ENCODE measurements at regions not wholly inside any gene's neighbourhood (a gene's known extent, or its start where the extent isn't known, plus 50 kb on each side); places are given as distances from the start of the nearest gene placed in this dataset.

DNA sequence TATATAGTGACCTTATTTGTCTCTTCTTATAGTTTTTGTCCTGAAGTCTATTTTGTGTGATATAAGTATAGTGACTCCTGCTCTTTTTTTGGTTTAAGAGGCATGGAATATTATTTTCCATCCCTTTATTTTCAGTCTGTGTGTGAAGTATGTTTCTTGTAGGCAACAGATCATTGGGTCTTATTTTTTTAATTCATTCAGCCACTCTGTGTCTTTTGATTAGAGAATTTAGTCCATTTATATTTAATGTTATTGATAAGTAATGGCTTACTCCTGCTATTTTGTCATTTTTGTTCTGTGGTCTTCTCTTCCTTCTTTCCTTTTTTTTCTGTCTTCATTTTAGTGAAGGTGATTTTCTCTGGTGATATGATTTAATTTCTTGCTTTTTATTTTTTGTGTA lies 51.4 kb upstream of the TOP1 start:
- intact Hi-C loops (cut with DNase I), result no loop called here
- TF ChIP-seq, protein P1, sequence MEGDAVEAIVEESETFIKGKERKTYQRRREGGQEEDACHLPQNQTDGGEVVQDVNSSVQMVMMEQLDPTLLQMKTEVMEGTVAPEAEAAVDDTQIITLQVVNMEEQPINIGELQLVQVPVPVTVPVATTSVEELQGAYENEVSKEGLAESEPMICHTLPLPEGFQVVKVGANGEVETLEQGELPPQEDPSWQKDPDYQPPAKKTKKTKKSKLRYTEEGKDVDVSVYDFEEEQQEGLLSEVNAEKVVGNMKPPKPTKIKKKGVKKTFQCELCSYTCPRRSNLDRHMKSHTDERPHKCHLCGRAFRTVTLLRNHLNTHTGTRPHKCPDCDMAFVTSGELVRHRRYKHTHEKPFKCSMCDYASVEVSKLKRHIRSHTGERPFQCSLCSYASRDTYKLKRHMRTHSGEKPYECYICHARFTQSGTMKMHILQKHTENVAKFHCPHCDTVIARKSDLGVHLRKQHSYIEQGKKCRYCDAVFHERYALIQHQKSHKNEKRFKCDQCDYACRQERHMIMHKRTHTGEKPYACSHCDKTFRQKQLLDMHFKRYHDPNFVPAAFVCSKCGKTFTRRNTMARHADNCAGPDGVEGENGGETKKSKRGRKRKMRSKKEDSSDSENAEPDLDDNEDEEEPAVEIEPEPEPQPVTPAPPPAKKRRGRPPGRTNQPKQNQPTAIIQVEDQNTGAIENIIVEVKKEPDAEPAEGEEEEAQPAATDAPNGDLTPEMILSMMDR (IDR thresholded peaks at IDR 0.05), result no peak
- no peaks in the 10 kb centered on the region for H3K36me3 ChIP-seq (ENCODE audit: insufficient read depth in 1 of 2, low read depth in 1 of 2)
- peaks cover 21% of the 10 kb centered on the region for H3K9me3 ChIP-seq
- ATAC-seq (no peak), DNase-seq (no peak)
- no peaks in the 10 kb centered on the region for H3K4me1 ChIP-seq
- no peak overlapping the region for H3K4me3 ChIP-seq
- H3K27me3 ChIP-seq (ENCODE audit: insufficient read depth in 3 of 3, low read length in 2 of 3), result no peaks in the 10 kb centered on the region
- no peak overlapping the region for H3K27ac ChIP-seq

DNA sequence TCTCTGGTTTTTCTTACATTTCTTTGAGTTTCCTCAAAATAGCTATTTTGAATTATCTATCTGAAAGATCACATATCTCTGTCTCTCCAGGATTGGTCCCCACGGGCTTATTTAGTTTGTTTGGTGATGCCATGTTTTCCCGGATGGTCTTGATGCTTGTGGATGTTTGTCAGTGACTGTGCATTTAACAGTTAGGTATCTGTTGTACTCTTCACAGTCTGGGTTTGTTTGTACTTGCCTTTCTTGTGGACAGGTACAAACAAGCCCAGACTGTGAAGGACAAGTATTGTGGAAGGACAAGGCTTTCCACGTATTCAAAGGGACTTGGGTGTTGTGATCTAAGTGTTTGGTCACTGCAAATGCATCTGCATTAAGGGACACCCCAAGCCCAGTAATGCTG lies 49.9 kb upstream of the TOP1 start:
- TF ChIP-seq, protein P1 (IDR thresholded peaks at IDR 0.05), result no peak
- ATAC-seq, result no peak
- Histone ChIP-seq H3K9me3 (peaks cover 21% of the 10 kb centered on the region), H3K4me1 (no peaks in the 10 kb centered on the region), H3K27me3 (ENCODE audit: insufficient read depth in 3 of 3, low read length in 2 of 3) (no peaks in the 10 kb centered on the region), H3K36me3 (ENCODE audit: insufficient read depth in 1 of 2, low read depth in 1 of 2) (no peaks in the 10 kb centered on the region), H3K27ac (no peak overlapping the region), H3K4me3 (no peak overlapping the region)
- intact Hi-C loops (cut with DNase I), result no loop called here
- 88 to 94% (median 94%) methylated on average over 3 of the region's 3 CpGs for WGBS, 3 donors
- no peak for DNase-seq
